ENCODE measurements at regions not wholly inside any gene's neighbourhood (a gene's known extent, or its start where the extent isn't known, plus 50 kb on each side); places are given as distances from the start of the nearest gene placed in this dataset.

- in situ Hi-C loops (cut with MboI; ENCODE audit: low pct_unique_long_range_greater_than_20kb, low sequenced_read_pairs) = loop anchor here (25.0 kb wide), 2 partner anchors 241 to 491 kb away; no protein-coding TSS in a partner anchor
- no peak for DNase-seq
These were observed 73.2 kb downstream of the SLC25A47 start for GRCh38 chr14:100396266-100396795.

GRCh38 chr14:100397005-100397404, 73.9 kb downstream of the SLC25A47 start:
- in situ Hi-C loops (cut with MboI; ENCODE audit: low pct_unique_long_range_greater_than_20kb, low sequenced_read_pairs) = loop anchor here (25.0 kb wide), 2 partner anchors 240 to 490 kb away; no protein-coding TSS in a partner anchor
- no peak for DNase-seq

DNA sequence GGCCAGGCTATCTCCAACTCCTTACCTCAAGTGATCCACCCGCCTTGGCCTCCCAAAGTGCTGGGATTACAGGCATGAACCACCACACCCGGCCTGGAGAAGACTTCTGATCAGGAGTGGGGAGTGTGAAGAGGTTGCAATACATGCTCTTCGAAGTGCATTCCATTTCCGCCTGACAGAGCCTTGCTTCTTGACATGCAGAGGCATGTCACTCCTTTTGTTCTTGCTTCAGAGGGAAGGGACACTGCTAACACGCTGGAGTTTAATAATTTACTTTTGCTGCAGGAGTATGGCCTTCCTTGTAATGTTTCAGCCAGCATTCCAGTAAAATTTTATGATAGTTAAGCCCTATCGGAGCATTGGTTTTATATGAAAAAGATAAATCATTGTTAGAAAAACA, 74.9 kb downstream of the SLC25A47 start:
- DNase-seq = no peak
- in situ Hi-C loops (cut with MboI; ENCODE audit: low pct_unique_long_range_greater_than_20kb, low sequenced_read_pairs) = loop anchor here (25.0 kb wide), 2 partner anchors 239 to 489 kb away; no protein-coding TSS in a partner anchor

GRCh38 chr14:100399052-100399849, 76.1 kb downstream of the SLC25A47 start:
- no peak for DNase-seq
- in situ Hi-C loops (cut with MboI; ENCODE audit: low pct_unique_long_range_greater_than_20kb, low sequenced_read_pairs) = loop anchor here (25.0 kb wide), 2 partner anchors 238 to 488 kb away; no protein-coding TSS in a partner anchor

- no peak for DNase-seq
- in situ Hi-C loops (cut with MboI; ENCODE audit: low pct_unique_long_range_greater_than_20kb, low sequenced_read_pairs) = no loop called here
These were observed 77.0 kb downstream of the SLC25A47 start for GRCh38 chr14:100400115-100400514.

DNA sequence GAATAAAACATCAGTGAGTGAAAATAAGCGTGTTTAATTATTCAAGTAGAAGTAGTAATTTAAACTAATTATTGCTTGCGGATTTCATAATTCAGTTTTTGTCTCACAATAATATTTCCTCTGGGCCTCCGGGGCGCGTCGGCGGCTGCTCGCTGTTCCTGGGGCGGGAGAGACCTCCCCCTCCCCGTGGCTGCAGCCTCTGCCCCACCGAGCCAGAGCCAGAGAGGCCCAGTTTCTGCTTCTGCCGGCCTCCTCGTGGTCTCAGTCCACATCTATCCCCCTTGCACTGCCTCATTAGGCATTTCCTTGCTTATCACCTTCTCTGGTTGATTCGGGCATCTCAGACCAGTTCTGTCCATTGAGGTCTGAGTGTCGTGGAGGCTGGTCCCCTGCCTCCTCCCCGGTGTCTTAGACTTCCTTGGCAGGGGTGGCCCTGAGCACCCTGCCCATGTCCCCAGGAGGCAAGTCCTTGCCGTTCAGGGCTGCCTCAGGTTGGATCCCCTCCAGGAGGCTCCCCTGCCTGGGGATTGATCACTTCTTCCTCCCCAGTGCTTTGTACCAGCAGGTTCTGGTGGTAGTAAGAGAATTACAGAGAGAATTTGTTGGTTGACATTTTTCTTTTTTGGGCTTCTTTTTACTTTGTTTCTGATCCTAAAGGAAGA, 78.0 kb downstream of the SLC25A47 start:
- in situ Hi-C loops (cut with MboI; ENCODE audit: low pct_unique_long_range_greater_than_20kb, low sequenced_read_pairs) = no loop called here
- no peak for DNase-seq

DNA sequence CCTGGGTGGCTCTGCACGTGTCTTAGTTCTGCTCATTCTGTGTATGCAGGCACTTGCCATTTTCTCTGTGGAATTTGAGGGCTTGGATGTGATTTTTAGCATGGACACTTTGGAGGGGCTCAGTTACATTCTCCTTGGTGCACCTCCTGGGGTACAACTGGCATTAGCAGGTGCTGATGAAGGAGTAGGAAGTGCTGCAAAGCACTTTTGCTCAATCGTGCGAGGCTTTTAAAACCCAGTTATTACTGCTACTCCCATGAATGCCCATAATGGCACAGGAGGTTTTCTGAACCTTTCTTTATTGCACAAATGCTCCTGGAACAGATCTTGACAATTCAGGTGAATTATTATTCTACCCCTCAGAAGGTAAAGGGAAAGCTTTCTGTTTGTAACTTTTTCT, 78.7 kb downstream of the SLC25A47 start:
- in situ Hi-C loops (cut with MboI; ENCODE audit: low pct_unique_long_range_greater_than_20kb, low sequenced_read_pairs) = no loop called here
- no peak for DNase-seq

DNA sequence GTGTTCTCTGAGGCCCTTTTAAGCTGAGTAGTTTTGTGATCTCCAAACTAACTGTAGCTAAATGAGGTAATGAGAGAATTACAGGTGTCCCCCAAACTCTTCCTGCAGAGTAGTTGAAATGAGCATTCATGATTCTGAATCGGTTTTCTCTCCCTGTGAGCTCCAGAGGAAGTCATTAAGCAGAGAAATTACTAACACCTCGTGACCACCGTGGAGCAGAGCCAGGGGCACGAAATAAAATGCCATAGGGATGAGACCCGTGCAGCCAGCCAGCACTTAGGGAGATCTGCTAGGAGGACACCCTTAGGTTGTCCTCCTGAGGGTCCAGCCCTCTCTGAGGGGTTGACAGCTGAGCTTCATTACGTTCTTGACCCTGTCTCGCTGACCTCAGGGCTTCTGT, 79.5 kb downstream of the SLC25A47 start:
- in situ Hi-C loops (cut with MboI; ENCODE audit: low pct_unique_long_range_greater_than_20kb, low sequenced_read_pairs) = no loop called here
- DNase-seq = no peak

- in situ Hi-C loops (cut with MboI; ENCODE audit: low pct_unique_long_range_greater_than_20kb, low sequenced_read_pairs) = no loop called here
- DNase-seq = no peak
These were observed 80.0 kb downstream of the SLC25A47 start for GRCh38 chr14:100403105-100403504.

DNA sequence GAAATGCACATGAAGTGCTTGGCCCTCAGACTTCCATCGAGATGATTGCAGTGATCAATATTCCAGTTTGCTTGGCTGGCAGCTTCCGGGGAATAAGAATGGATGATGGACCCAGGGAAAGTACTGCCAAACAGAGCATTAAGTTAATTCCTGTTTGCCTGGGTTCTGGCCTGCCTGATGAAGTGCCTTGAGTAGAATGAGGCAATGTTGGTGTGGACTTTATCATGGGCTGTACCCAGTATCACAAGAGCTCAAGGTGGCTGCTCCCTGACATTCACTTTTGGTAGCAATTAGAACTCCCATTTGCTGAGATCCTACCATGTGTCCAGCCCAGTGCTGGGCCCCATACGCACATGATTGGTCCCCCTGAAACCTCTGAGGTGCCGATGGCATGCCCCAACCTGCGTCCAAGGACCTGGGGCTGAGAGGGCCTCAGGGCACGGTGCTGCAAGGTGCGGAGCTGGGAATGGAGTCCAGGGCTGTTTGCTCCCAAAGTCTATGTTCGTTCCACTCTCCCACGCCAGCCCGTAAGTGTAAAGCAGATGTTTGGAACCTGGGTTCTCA, 80.7 kb downstream of the SLC25A47 start:
- no peak for DNase-seq
- in situ Hi-C loops (cut with MboI; ENCODE audit: low pct_unique_long_range_greater_than_20kb, low sequenced_read_pairs) = no loop called here

DNA sequence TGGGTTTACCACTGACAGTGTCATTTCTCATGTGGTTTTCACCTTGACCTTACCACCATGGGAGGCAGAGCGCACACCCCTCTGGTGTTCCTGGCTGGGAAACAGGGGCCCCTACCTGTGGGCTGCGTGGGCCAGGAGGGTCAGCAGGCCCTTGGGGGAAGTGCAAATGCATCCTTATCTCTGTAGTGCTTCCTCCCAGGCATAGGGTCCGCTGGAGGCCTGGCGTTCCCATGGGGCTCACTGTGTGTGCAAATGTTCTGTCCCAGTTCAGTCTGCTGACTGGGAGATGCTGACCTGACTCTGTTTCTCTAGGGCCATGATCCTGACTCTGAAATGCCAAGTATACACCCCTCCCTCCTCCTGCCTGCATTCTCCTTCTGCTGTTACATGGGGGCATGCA, 81.3 kb downstream of the SLC25A47 start:
- DNase-seq = no peak
- in situ Hi-C loops (cut with MboI; ENCODE audit: low pct_unique_long_range_greater_than_20kb, low sequenced_read_pairs) = no loop called here

- no peak for DNase-seq
- in situ Hi-C loops (cut with MboI; ENCODE audit: low pct_unique_long_range_greater_than_20kb, low sequenced_read_pairs) = no loop called here
These were observed 82.8 kb downstream of the SLC25A47 start for GRCh38 chr14:100405760-100406455.

GRCh38 chr14:100406505-100407131, 83.5 kb downstream of the SLC25A47 start:
- DNase-seq = peak; percentile 15

GRCh38 chr14:100407376-100408102, 84.4 kb downstream of the SLC25A47 start:
- no peak for DNase-seq
- in situ Hi-C loops (cut with MboI; ENCODE audit: low pct_unique_long_range_greater_than_20kb, low sequenced_read_pairs) = no loop called here

More at GRCh38 chr14:100406505-100407131, 83.5 kb downstream of the SLC25A47 start:
- in situ Hi-C loops (cut with MboI; ENCODE audit: low pct_unique_long_range_greater_than_20kb, low sequenced_read_pairs) = no loop called here

DNA sequence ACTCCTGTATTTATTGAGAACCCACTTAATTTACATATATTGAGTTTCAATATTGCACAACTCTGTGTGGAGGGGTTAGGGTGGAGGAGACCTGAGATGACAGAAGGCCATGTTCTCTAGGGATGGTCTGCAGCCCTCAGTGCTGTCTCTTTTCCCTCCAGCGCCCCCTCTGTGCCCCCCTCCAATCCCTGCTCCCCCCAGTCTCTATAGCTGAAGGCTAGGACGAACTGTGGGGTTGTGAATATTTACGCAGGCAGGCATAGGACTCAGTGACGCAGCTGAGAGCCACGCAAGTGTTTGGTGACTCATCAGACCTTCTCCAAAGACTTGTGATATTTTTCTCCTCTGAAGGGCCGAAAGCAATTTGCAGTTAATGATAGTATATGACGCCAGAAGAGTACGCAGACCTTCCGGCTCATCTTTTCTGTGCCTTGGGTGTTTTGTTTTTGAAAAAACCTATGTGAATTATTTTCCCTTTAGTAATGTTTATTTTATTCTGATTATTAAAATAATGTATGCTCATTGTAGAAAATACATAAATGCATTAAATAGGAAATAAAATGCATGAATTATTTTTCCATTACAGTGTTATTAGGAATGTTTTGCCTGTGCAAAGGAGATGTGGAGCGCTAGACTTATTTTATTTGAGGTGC, 85.3 kb downstream of the SLC25A47 start:
- in situ Hi-C loops (cut with MboI; ENCODE audit: low pct_unique_long_range_greater_than_20kb, low sequenced_read_pairs) = no loop called here
- DNase-seq = no peak

DNA sequence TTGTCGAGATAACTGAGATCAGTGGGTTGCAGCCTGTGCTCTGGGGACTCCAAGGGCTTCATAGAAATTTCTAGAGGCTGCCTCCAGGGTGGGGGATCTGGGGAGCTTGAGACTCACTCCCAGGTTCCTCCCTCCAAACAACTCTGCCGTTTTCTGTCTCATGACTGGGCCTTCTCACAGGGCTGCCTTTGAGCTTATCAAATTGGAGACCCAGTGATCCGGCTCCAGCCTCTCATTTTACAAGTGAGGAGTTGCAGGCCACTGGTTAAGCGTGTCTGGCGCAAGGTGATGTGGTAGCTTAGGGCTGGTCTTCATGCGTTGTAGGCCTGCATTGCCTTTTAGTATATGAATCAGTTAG, 85.8 kb downstream of the SLC25A47 start:
- no peak for DNase-seq
- in situ Hi-C loops (cut with MboI; ENCODE audit: low pct_unique_long_range_greater_than_20kb, low sequenced_read_pairs) = no loop called here

DNA sequence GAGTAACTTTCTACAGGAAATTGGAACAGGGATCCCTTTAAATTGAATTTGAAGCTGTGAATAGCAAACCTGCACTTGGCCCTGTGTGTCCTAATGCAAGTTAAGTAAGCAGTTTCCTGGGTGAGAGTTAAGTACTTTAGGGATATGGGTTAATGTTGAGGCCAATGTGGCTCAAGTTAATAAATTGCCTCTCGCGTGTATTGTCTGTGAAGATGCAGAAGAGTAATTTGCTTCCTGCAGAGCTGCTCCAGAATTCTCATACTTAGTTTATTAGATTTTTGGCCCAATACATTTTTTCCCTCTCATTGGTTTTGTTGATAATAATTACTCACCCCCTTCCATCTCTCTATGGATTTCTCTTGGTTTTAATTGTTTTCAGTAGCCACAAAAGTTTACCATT, 86.5 kb downstream of the SLC25A47 start:
- in situ Hi-C loops (cut with MboI; ENCODE audit: low pct_unique_long_range_greater_than_20kb, low sequenced_read_pairs) = no loop called here
- no peak for DNase-seq

DNA sequence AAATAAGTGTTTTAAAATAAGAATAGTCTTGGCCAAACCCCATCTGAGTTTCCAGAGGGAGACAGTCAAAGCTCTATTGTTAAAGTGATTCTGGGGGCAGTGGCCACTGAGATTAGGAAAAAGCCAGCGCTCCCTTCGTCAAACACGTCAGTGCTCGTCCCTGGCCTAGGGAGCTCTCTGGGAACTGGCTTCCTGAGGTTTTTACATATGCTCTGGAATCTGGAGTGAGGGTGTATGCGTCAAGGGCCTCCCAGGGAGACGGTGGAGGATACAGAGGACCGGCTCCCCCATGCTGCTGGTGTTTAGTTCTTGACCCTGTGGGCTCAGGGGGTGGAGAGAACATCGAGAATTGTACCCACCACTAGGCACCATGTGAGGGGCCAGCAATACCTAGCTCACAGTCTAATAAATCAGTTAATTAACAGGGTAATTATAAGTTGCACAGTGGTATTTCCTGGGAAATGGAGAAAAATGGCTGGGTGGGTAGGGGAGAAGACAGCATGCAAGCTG, 87.0 kb downstream of the SLC25A47 start:
- in situ Hi-C loops (cut with MboI; ENCODE audit: low pct_unique_long_range_greater_than_20kb, low sequenced_read_pairs) = no loop called here
- no peak for DNase-seq
